GM19043 (cell line): ENCODE measurements at regions not wholly inside any gene's neighbourhood (a gene's known extent, or its start where the extent isn't known, plus 50 kb on each side); places are given as distances from the start of the nearest gene placed in this dataset.
"Not testable (repeated sequence)": the region's sequence is repeated elsewhere in the genome, so short reads cannot be mapped to it uniquely, and the experiment has no call there.

Source experiments
- ATAC-seq: cut with Tn5 transposase; IDR thresholded peaks from one replicate; pipeline ENCODE4 v1.9.1; 2021; ENCODE audit warnings: low read depth; ENCODE audit not compliant: unreplicated experiment

GRCh38 chr3:109784852-109785631, 447.7 kb upstream of the DPPA4 start:
- no peak for ATAC-seq

GRCh38 chr3:109803274-109803673, 465.9 kb upstream of the DPPA4 start:
- ATAC-seq = no peak

GRCh38 chr3:109804697-109805096, 467.4 kb upstream of the DPPA4 start:
- ATAC-seq = no peak

DNA sequence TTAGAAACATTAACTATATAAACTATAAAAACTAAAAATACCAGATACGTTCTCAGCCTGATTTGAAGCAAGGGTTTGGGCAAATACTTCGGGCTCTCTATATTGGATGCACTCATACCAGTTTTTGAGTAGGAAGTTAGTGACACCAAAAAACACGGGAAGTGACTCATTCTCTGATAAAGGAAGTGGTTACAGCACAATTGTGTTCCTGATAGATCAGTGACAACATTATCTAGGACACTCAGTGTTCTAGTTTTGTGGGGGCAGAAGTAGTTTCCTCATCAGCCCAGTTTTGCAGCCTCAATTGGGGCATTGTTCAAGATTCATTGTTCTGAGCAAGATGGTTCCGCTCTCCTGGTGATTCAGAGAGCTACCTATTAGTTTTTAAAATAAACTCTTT, 469.6 kb upstream of the DPPA4 start:
- ATAC-seq = peak; percentile 70

DNA sequence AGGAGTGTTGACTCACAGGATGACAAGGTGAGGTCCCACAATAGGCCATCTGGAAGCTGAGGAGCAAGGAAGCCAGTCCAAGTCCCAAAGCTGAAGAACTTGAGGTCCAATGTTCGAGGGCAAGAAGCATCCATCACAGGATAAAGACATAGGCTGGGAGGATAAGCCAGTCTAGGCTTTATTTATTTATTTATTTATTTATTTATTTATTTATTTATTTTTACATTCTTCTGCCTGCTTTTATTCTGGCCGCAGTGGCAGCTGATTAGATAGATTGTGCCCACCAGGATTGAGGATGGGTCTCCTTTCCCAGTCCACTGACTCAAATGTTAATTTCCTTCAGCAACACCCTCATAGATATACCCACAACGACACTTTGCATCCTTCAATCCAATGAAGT, 472.2 kb upstream of the DPPA4 start:
- ATAC-seq = no peak

- no peak for ATAC-seq
Observed at GRCh38 chr3:109818081-109818480, 480.7 kb upstream of the DPPA4 start.

- no peak for ATAC-seq
Observed at GRCh38 chr3:109819734-109820133, 482.4 kb upstream of the DPPA4 start.

GRCh38 chr3:109825971-109826810, 488.8 kb upstream of the DPPA4 start:
- no peak for ATAC-seq

DNA sequence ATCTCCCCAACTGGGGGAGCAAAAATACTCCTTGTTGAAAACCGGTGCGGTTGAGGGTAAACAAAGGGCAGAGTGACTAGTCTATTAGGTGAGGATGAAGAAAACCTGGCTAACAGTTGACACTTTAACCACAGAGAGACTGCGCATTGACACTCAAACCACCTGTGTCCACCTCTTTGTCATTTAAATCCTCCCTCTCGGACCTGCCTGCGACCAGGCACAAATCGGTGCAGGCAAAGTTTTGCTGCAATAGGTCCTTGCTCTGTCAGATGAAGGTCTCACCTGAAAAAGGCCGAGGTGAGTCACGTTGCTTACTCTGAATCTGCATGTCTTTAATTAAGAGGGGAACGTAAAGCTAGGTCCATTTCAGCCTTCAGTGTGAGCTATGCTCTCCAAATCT, 494.1 kb upstream of the DPPA4 start:
- no peak for ATAC-seq

GRCh38 chr3:109835958-109836357, 498.6 kb upstream of the DPPA4 start:
- ATAC-seq = no peak

DNA sequence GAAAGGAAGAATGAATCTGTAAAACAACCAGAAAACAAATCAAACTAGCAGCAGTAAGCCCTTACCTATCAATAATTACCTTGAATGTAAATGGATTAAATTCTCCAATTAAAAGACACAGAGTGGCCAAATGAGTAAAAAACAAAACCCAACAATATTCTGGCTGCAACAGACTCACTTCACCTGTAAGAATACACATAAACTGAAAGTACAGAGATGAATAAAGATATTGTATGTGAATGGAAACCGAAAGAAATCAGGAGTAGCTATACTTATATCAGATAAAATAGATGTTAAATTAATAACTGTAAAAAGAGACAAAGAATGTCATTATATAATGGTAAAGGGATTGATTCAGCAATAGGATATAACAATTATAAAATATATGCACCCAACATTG, 514.5 kb upstream of the DPPA4 start:
- no peak for ATAC-seq

DNA sequence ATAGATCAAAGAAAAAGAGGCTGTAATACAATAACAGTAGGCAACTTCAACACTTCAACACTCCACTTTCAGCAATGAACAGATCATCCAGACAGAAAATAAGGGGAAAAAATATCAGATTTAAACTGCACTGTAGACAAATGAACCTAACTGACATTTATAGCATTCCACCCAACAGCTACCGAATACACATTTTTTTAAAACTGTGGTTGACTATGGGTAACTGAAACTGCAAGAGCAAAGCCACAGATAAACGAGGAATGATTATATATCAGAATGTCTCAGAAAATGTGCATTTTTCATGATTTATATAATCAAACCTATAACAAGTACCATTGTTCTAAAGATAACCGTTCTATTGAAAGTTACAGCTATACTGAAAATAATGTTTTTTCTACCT, 514.9 kb upstream of the DPPA4 start:
- ATAC-seq = no peak

- ATAC-seq = no peak
Observed at GRCh38 chr3:109853077-109853731, 515.9 kb upstream of the DPPA4 start.

GRCh38 chr3:109863701-109864100, 526.4 kb upstream of the DPPA4 start:
- no peak for ATAC-seq

DNA sequence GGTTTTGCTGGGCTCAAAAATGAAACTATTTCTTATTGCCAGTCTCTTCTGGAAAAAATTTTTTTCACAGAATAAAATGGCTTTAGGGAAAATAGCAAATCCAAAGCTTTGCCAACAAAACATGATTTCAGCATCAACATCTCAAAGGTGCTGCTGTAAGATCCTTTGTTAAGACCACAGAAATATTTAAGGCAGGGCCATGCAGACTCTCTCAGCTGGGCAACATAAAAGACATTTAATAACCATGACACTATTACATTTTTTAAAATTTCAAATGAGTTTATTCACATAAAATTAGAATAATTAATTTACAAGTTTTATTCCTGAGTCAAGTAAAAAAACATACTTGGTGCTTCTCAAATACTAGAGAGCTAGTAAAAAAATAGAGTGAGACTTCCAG, 527.1 kb upstream of the DPPA4 start:
- ATAC-seq = no peak

DNA sequence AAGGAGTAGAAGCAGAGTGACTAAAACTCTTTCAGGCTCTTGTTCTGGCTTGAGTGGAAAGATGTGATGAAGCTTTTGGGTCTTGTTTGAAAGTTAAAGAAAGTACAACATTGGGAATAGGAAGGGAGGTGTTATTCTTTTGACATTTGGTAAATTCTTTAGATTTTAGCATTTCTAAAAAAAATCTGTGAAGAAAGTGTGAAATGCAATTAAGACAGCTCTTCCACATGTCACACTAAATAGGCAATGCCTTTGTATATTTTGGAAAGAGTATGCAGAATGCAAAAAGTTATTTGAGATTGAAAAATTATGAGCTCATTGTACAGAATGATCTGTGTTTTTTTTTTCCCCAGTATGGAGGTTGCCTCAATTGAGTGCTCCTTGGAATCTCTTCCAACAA, 532.2 kb upstream of the DPPA4 start:
- ATAC-seq = no peak

DNA sequence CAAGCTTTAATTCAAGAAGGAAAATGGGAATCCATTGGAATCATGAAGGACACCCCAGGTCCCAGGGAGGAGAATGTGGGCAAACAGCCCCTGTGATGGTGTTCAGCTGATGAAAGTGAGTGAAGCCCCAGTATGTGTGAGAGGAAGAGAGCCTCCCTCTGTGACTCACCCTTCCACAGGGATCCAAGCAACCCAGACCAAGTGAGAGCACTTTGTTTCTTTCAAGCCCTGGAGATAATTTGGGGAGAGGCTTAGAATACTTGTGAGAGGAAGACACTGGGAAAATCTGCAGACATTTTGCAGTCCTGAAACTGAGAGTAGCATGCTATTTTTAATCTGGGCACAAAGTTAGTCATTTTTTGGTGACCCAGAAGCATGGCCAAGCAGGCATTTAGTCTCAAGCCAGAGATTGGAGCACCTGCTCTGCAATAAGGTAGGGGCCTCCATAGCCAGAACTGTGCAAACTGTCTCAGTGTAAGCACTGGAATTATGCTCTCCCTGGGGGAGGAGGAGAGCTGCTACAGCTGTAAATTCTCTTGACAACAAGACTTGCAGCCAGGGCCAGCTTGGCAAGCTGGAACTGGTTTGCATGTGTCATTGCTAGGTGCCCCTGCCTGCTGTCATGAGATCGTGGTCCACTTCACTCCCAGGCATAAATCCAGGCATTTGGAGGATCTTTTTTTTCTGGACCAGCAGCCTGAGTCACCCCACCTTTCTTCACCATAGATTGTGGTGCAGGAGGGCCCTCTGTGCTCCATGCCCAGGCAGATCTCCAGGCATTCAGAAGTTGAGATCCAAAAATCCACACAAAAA, 537.8 kb upstream of the DPPA4 start:
- no peak for ATAC-seq

DNA sequence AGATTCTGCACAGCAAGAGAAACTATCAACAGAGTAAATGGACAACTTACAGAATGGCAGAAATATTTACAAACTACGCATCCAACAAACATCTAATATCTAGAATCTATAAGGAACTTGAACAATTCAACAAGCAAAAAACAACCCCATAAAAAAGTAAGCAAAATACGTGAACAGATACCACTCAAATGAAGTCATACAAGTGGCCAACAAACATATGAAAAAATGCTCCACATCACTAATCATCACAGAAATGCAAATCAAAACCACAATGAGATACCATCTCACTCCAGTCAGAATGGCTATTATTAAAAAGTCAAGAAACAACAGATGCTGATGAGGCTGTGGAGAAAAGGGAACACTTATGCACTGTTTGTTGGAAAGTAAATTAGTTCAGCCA, 540.3 kb upstream of the DPPA4 start:
- ATAC-seq = not testable (repeated sequence)

GRCh38 chr3:109882144-109882543, 544.8 kb upstream of the DPPA4 start:
- ATAC-seq = no peak

DNA sequence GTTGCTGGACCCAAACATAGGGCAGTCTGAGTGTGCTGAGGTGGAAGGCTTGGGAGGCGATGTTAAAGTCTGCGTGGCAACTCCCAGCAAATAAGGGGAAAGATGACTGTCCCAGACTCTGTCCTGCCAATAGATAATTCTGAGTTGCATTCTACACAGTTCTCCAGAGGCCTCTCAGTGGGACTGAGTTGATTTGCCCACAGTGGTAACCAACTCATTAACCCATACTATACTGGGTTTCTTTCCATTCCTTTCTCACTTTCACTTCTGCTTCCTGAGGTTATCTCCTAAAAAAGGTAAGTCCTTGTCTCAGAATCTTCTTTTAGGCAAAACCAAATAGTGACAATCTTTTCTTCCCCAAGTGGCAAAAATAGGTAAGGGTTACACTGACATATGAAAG, 549.9 kb upstream of the DPPA4 start:
- no peak for ATAC-seq

DNA sequence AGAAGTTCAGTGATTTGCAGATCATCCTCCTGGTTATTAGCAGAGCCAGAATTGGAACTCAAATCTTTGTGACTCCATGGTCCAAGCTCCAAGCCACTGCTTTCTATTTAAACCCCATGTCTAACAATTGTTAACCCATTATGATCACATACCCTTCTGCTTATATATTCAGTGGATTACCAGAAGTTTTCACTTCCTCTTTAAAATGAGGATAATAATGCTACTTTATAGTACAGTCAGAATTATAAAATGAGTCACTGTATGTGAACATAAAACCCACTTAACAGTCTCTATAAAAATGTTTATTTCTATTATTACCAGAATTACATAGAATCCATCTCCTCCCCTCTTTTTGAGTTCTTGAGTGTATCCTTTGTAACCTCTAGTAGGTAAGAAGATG, 550.7 kb upstream of the DPPA4 start:
- no peak for ATAC-seq
